ENCODE measurements at regions not wholly inside any gene's neighbourhood (a gene's known extent, or its start where the extent isn't known, plus 50 kb on each side); places are given as distances from the start of the nearest gene placed in this dataset.

DNA sequence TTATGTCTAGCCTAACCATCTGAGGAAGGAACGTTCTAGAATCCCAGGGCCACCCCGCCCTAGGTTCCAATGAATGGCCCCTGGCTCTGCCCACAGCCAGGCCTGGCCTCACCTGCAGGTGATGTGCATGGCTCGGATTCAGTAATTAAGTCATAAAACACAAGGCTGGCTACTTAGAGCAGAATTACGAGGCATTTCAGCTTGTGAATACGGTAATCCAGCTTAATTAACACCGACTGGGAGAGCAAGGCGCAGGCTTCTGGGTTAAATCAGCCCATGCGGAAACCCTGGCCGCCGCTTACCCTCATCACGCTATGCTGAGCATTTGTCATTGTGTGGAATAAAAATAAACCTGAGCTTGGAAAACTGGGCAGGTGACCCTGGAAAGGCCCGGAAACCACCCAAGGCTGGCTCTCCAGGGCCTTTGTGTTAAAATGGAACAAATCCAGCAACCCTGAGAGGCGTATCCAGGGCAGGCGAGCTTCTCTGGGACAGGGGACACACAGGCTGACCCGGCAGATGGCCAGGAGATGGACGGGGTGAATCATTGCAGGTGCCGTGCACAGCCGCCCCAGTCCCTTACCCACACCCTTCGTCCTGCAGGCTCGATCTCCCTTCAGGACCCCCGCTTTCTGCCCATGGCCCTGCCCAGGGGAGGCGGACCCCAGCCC lies 220.2 kb downstream of the CTTN start:
- H3K4me3 ChIP-seq = no peak overlapping the region
- ChIA-PET POLR2A (no interaction called here), CTCF (ENCODE audit: low intra/inter-chr PET ratio) (no interaction called here)
- no peaks in the 10 kb centered on the region for H3K79me2 ChIP-seq (ENCODE audit: control insufficient read depth, insufficient read depth, low read length)
- no peaks in the 10 kb centered on the region for H3K9me3 ChIP-seq (replicated peaks; ENCODE audit: control insufficient read depth, insufficient read depth, low read depth, low read length)
- no peaks in the 10 kb centered on the region for H3K9me1 ChIP-seq (ENCODE audit: control insufficient read depth, insufficient read depth, low read length)
- H3K4me2 ChIP-seq (ENCODE audit: insufficient read depth, low read length) = no peak overlapping the region
- no peak overlapping the region for H2AFZ ChIP-seq (ENCODE audit: low read depth, low read length)
- WGBS (ENCODE audit: insufficient coverage, low coverage, missing lambda C conversion rate) = 2% methylated on average over 18 of the region's 22 CpGs
- intact Hi-C loops (cut with micrococcal nuclease) = no loop called here
- in situ Hi-C loops (cut with MboI) = no loop called here
- H4K20me1 ChIP-seq (replicated peaks; ENCODE audit: control insufficient read depth, insufficient read depth, low read length) = no peaks in the 10 kb centered on the region
- BruUV-seq (replicated peaks) = no TSS peak
- H3K4me1 ChIP-seq (replicated peaks in 1 of 2; ENCODE audit: control insufficient read depth in 2 of 2, insufficient read depth in 2 of 2, low read length in 2 of 2) = no peaks in the 10 kb centered on the region
- no peak for DNase-seq (ENCODE audit: extremely low read depth in 1 of 4, low spot score in 3 of 4)
- no peak overlapping the region for H3K27ac ChIP-seq (ENCODE audit: extremely low read depth, low read depth, low read length)
- no peak for FAIRE-seq
- no peak overlapping the region for H3K9ac ChIP-seq (ENCODE audit: insufficient read depth in 1 of 2, low read depth in 2 of 2, low read length in 2 of 2)
- ATAC-seq = no peak
- H3K27me3 ChIP-seq (ENCODE audit: control insufficient read depth in 2 of 2, insufficient read depth in 2 of 2, low read length in 2 of 2) = peaks cover 7 to 64% of the 10 kb centered on the region in 2 experiments; a peak in 4 of 5 replicates
- no peaks in the 10 kb centered on the region for H3K36me3 ChIP-seq (ENCODE audit: control insufficient read depth, insufficient read depth, low read length)
- TF ChIP-seq, protein P1, sequence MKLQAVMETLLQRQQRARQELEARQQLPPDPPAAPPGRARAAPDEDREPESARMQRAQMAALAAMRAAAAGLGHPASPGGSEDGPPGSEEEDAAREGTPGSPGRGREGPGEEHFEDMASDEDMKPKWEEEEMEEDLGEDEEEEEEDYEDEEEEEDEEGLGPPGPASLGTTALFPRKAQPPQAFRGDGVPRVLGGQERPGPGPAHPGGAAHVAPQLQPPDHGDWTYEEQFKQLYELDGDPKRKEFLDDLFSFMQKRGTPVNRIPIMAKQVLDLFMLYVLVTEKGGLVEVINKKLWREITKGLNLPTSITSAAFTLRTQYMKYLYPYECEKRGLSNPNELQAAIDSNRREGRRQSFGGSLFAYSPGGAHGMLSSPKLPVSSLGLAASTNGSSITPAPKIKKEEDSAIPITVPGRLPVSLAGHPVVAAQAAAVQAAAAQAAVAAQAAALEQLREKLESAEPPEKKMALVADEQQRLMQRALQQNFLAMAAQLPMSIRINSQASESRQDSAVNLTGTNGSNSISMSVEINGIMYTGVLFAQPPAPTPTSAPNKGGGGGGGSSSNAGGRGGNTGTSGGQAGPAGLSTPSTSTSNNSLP (IDR thresholded peaks at IDR 0.05; ENCODE audit: borderline replicate concordance, low read depth, low read length) = no peak
- no peak for TF ChIP-seq NFIC (IDR thresholded peaks at IDR 0.05)
- TF ChIP-seq, protein P2, sequence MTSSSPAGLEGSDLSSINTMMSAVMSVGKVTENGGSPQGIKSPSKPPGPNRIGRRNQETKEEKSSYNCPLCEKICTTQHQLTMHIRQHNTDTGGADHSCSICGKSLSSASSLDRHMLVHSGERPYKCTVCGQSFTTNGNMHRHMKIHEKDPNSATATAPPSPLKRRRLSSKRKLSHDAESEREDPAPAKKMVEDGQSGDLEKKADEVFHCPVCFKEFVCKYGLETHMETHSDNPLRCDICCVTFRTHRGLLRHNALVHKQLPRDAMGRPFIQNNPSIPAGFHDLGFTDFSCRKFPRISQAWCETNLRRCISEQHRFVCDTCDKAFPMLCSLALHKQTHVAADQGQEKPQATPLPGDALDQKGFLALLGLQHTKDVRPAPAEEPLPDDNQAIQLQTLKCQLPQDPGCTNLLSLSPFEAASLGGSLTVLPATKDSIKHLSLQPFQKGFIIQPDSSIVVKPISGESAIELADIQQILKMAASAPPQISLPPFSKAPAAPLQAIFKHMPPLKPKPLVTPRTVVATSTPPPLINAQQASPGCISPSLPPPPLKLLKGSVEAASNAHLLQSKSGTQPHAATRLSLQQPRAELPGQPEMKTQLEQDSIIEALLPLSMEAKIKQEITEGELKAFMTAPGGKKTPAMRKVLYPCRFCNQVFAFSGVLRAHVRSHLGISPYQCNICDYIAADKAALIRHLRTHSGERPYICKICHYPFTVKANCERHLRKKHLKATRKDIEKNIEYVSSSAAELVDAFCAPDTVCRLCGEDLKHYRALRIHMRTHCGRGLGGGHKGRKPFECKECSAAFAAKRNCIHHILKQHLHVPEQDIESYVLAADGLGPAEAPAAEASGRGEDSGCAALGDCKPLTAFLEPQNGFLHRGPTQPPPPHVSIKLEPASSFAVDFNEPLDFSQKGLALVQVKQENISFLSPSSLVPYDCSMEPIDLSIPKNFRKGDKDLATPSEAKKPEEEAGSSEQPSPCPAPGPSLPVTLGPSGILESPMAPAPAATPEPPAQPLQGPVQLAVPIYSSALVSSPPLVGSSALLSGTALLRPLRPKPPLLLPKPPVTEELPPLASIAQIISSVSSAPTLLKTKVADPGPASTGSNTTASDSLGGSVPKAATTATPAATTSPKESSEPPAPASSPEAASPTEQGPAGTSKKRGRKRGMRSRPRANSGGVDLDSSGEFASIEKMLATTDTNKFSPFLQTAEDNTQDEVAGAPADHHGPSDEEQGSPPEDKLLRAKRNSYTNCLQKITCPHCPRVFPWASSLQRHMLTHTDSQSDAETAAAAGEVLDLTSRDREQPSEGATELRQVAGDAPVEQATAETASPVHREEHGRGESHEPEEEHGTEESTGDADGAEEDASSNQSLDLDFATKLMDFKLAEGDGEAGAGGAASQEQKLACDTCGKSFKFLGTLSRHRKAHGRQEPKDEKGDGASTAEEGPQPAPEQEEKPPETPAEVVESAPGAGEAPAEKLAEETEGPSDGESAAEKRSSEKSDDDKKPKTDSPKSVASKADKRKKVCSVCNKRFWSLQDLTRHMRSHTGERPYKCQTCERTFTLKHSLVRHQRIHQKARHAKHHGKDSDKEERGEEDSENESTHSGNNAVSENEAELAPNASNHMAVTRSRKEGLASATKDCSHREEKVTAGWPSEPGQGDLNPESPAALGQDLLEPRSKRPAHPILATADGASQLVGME (CRISPR knock-in tag; IDR thresholded peaks at IDR 0.05) = no peak
- no peak for TF ChIP-seq RBM22 (IDR thresholded peaks at IDR 0.05; ENCODE audit: low read depth, low read length, poor library complexity, severe bottlenecking)
- TF ChIP-seq CHCHD3 (CRISPR knock-in tag; IDR thresholded peaks at IDR 0.05) = no peak
- no peak for TF ChIP-seq FOXK2 (conservative IDR thresholded peaks at IDR 0.05 in 1 of 2, IDR thresholded peaks at IDR 0.05 in 1 of 2; ENCODE audit: low read depth in 2 of 2)
- TF ChIP-seq TEAD2 (tag; IDR thresholded peaks at IDR 0.05) = no peak
- no peak for TF ChIP-seq SAFB2 (IDR thresholded peaks at IDR 0.05; ENCODE audit: borderline replicate concordance, low read depth, low read length, severe bottlenecking)
- no peak for TF ChIP-seq HDAC6 (IDR thresholded peaks at IDR 0.05; ENCODE audit: low read depth, low read length)
- TF ChIP-seq, protein P3, sequence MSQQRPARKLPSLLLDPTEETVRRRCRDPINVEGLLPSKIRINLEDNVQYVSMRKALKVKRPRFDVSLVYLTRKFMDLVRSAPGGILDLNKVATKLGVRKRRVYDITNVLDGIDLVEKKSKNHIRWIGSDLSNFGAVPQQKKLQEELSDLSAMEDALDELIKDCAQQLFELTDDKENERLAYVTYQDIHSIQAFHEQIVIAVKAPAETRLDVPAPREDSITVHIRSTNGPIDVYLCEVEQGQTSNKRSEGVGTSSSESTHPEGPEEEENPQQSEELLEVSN (IDR thresholded peaks at IDR 0.05; ENCODE audit: borderline replicate concordance in 1 of 2, extremely low read depth in 1 of 2, insufficient read depth in 1 of 2, insufficient read length in 1 of 2, low read depth in 1 of 2, low read length in 1 of 2, poor library complexity in 1 of 2, severe bottlenecking in 1 of 2) = no peak
- no peak for TF ChIP-seq RCOR1 (IDR thresholded peaks at IDR 0.05; ENCODE audit: borderline replicate concordance in 1 of 2, low read depth in 2 of 2, low read length in 2 of 2)

Data from K562 (cell line).